HG03520 (cell line): ENCODE measurements at regions not wholly inside any gene's neighbourhood (a gene's known extent, or its start where the extent isn't known, plus 50 kb on each side); places are given as distances from the start of the nearest gene placed in this dataset.

ENCODE experiments used
- ATAC-seq: cut with Tn5 transposase; IDR thresholded peaks from one replicate; pipeline ENCODE4 v1.9.1; 2021; ENCODE audit warnings: mild to moderate bottlenecking, moderate library complexity; ENCODE audit not compliant: unreplicated experiment

GRCh38 chr2:204264085-204264553, 281.2 kb upstream of the PARD3B start:
- no peak for ATAC-seq

DNA sequence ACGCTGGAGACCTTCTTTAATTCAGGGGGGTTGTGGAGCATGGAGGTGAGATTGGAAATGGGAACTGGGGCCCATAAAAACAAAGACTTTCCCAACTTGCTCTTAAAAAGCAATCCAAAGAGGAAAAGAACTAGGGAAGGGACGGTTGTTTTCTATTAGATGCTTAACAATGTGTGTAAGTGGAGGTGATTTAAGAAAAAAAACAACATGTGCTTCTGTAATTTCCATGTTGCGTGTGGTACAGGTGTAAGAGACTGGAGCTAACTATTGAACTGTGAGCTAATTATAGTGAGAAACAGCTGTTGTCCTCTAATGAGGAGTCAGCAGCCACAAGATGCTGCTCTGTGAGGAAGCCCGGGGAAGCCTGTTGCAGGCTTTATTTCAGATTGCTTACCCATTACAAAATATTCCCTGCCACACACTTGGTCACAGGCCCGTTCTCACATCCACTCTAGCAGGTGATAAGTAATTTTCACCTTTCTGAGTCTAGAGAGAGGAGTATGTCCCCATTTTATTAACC, 280.6 kb upstream of the PARD3B start:
- no peak for ATAC-seq

DNA sequence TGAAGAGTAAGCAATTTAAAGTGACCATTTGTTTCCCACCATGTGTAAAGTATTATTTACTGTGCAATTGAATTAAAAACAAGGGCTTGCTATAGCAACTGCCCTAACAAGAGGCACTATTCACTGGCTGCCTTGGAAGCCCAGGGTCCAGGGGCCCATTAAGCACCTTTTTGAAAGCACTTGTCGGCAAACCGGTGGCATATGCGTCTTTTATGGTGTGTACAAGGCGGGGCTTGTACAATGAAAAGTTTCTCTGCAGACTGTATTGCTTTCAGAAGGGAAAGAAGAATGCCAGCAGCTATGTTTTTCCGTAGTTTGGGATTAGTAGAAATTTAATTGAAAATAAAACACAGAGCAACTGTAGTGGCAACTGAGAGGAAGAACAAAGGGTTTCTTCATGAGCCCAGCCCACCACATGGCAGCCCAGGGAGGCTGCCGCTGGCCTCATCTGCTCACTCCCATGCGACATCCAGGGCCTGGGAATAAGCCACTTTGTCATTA, 279.5 kb upstream of the PARD3B start:
- ATAC-seq = no peak

- no peak for ATAC-seq
These were observed 276.8 kb upstream of the PARD3B start for GRCh38 chr2:204268458-204268857.

GRCh38 chr2:204268971-204269370, 276.3 kb upstream of the PARD3B start:
- no peak for ATAC-seq

- ATAC-seq = no peak
These were observed 273.2 kb upstream of the PARD3B start for GRCh38 chr2:204272089-204272488.

GRCh38 chr2:204272610-204273287, 272.5 kb upstream of the PARD3B start:
- ATAC-seq = no peak

DNA sequence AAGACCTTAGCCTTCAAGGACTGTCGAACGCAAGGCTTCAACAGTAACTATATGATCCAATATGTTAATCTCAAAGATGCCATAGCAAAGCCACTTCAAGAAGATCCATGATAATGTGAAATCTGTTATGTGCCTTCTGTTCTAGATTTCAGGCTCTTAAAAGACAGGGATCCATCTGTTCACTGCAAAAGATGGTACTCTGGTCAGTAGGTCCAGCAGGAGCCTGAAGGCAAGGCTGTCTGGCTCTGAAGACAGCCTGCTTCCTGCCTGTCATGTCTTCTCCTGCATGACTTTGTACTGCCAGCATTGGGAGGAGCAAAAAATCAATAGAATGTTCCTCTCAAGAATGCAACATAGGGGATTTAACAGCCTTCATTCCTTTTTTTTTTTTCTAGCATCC, 270.8 kb upstream of the PARD3B start:
- no peak for ATAC-seq

GRCh38 chr2:204274991-204275390, 270.3 kb upstream of the PARD3B start:
- no peak for ATAC-seq

DNA sequence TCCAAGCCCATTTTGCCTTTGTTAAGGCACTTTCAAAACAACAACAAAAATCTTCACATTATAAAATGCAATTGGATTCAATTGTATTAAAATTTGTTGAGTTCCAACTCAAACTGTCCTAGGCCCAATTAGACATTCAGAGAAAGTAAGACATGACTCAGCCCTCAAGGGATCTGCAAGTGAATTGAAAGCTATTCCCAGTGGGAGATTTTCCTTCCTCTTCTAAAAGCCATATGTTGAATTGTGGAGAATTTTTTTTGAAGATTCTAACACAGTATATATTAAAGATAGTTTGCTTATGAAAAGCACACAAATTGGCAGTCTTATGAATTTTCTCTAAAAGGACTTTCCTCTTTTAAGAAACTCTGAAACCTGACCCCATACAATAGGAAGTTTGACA, 268.0 kb upstream of the PARD3B start:
- no peak for ATAC-seq

DNA sequence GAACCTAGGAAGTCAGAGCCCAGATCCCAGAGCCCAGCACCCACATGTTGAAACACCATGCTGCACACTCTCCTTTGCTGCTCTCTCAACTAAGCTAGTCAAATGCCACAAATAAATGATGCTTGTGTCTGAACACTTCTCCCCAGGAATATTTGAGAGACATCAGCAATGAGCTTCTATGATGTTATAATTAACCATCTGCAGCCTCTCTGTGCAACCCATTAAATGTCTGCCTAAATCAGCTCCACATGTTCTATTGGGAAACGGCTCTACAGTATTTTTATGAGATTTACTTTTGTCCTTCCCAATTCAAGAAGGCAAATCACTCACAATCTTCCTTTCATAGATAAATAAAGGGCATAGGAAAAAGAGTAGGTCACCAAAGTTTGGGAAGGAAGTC, 266.8 kb upstream of the PARD3B start:
- no peak for ATAC-seq

DNA sequence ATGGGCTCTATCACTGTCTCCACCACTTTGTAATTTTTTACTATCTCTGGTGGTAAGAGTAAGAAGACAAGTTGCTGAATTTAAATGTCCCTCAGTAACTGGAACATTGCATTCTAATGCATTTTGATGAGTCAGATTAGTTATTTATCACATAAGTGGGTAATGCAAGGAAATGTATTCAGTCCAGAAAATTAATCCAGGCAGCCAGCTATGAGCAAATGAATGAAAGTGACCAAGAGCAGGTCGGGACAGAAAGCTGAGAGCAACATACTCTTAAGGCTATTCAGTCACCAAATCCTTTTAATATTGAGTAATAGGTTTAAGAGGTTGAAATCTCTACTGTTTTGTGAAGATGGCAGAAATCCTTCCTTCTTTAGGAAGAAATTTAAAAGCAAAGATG, 265.5 kb upstream of the PARD3B start:
- no peak for ATAC-seq

GRCh38 chr2:204280262-204280668, 265.0 kb upstream of the PARD3B start:
- ATAC-seq = no peak

DNA sequence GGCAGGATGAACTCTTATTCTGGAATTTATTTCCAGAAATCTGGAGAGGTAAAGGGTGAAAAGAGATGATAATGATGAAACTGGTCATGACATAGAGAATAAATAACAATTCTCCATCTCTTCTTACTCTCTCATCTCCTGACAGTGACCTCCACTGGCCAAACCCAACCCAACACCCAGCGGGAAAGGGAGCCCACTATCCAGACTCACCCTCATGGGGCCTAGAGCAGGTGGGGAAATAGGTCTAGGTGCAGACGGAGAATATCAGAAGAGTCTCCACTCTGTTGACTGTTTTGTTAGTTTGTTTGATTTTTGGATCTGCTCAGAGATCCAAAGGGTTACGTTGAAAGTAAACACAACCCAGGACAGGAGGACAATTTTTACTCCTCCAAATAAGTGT, 263.2 kb upstream of the PARD3B start:
- ATAC-seq = no peak

- no peak for ATAC-seq
These were observed 262.8 kb upstream of the PARD3B start for GRCh38 chr2:204282525-204282924.

- no peak for ATAC-seq
These were observed 256.2 kb upstream of the PARD3B start for GRCh38 chr2:204289066-204289465.

DNA sequence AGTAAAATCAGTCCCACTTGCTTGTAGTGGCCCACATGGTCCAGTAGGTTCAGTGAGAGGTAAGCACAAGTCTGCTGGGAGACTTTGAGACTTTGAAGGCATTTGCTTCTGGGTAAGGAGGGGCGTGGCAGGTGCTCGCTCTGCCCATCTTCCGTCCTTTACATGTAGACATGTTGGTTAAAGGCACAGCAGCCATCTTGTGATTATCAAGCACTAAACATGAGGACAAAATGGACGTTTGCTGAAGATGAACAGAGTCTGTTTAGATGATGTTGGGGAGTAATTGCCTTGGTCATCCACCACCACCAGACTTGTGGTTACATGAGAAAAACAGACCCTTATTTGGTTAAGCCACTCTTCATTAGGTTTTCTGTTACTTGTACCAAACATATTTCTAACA, 252.8 kb upstream of the PARD3B start:
- ATAC-seq = no peak

- ATAC-seq = no peak
These were observed 251.2 kb upstream of the PARD3B start for GRCh38 chr2:204293884-204294747.

DNA sequence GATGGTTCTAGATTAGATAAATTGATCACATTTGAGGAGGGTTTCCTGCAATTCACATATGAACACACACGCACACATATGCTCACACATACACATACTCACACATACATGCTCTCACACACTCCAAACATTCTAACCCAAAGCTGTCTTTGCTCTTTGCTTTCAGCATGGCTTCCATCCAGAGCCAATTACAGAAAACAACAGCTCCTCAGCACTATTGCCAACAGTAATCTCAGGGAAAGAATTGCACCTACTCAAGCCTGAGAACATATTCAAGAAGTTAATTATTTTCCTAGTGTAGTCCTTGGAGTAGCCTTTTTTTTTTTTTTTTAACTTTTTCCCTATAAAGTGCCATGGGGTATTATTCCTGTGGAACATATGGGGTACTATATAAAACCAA, 246.9 kb upstream of the PARD3B start:
- ATAC-seq = no peak

DNA sequence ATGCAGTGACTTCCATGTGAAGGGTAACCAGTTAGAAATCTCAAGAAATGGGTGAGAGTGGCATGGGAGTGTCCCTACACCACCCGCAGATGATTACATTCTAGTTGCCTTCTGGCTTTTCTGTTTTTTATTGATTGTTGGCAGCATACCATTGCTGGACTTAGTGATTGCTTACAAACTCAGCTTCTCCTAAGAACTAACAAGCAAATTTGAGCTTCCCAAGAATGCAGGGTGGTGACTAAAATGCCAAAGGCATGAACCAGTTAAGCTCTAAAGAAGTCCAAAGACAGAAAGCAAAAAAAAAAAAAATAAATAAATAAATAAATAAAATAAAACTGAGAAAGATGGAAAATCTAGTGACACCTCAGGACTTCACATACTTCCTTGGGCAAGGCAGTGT, 245.5 kb upstream of the PARD3B start:
- no peak for ATAC-seq

DNA sequence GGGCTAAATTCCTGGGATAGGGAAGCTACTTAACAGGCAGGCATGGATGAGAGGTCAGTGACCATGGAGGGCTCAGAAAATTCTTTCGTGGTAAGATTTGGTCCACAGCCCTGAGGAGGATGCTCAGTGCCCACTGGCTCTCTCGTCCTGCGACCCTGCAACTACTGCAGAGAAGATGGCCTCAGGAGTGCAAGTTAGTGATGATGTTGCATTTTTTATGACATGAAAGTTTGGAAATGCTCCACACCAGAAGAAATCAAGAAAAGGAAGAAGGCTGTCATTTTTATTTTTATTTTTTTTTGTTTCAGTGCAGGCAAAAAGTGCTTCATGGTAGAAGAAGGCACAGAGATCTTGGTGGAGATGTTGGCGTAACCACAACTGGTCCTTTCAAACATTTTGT, 238.6 kb upstream of the PARD3B start:
- ATAC-seq = no peak

DNA sequence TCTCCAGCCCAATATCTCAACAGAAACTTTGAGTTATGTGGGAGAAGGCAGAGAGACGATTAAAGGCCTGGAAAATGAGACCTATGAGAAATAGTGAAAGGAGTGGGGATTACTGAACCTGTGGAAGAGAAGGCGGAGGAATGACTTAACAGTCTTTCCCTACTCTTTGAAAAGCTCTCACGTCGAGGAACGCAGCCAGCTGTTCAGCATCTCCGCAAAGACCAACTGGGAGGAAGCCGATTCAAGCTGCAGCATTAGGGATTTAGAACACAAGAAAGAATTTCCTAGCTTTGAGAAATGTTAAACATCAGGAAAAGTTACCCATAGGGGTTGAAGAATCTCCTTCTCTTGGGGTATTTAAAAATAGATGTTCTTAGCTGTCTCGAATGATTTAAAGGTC, 233.2 kb upstream of the PARD3B start:
- ATAC-seq = no peak
